ENCODE measurements at regions not wholly inside any gene's neighbourhood (a gene's known extent, or its start where the extent isn't known, plus 50 kb on each side); places are given as distances from the start of the nearest gene placed in this dataset.

DNA sequence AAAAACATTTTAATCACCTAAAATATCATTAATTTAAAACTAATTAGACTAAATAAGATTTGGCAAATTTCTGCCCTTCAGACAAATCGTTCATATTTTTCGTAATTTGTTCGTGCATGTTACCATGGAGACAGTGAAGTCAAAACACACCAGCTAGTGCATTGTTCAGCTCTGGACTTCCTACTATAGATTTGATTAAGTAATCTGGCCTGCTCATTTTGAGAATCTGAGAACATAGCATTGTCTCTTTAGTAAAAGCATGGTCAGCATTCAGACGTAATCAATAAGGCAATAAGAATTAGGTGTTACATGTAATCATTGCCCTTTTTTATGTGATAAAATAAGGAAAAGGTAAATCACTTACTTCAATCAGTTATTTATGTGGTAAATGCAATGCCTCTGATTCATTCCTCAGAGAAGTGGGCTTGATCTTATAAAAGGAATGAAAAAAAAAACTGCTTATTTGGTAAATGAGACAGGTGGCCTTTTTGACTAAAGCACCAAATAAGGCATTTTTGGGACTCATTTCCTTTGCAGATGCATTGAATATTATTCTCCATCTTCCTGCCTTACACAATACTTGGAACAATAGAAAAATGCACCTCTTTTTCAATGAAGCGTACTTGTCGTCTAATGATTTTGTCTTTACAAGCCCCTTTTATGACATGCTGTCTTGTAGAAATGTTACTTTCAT, 84.5 kb upstream of the FNDC3B start:
- in situ Hi-C loops (cut with MboI; ENCODE audit: low sequenced_read_pairs): no loop called here

DNA sequence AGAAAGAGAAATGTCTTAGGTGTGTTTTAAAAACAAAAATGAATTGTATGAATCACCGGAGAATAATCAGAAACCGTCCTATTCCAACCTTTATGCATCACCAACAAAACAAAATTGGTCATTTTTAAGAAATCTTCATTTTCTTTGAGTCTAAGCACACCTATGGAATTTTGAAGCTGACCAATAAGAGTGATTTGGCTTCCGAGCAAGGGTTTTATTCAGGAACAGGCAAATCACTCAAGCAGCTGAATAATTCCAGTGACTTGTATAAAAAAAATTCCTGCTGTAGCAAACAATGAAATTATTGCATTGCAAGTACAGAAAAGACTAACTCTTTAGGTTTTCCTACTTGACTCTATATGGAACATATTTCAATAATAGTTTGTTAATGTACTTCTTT, 83.8 kb upstream of the FNDC3B start:
- in situ Hi-C loops (cut with MboI; ENCODE audit: low sequenced_read_pairs): no loop called here

DNA sequence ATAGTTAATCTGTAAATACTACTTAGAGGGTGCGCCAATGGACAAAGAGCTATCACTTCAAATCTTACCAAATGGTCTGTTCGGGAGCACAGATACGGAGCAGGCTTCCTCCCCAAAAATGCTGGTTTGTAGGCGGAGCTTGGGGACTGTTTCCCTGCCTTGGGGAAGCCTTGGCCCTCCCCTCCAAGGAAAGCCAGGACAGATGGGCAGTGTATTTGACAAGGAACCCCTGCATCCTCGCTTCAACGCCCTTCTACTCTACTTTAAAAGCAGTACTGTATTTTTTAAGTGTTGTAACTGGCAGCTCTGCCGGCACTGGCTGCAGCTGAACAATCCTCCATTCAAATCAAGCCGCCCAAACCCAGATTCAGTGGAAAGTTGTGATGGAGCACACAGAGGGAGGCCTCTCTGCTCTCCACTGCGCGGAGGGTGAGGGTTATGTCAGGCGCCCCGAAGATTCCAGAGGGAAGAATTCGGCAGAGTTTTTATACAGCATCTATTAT, 83.1 kb upstream of the FNDC3B start:
- in situ Hi-C loops (cut with MboI; ENCODE audit: low sequenced_read_pairs): no loop called here

GRCh38 chr3:171956705-171957104, 82.7 kb upstream of the FNDC3B start:
- in situ Hi-C loops (cut with MboI; ENCODE audit: low sequenced_read_pairs): no loop called here

GRCh38 chr3:171959532-171960089, 79.8 kb upstream of the FNDC3B start:
- in situ Hi-C loops (cut with MboI; ENCODE audit: low sequenced_read_pairs): no loop called here

GRCh38 chr3:171960159-171960558, 79.2 kb upstream of the FNDC3B start:
- in situ Hi-C loops (cut with MboI; ENCODE audit: low sequenced_read_pairs): no loop called here

DNA sequence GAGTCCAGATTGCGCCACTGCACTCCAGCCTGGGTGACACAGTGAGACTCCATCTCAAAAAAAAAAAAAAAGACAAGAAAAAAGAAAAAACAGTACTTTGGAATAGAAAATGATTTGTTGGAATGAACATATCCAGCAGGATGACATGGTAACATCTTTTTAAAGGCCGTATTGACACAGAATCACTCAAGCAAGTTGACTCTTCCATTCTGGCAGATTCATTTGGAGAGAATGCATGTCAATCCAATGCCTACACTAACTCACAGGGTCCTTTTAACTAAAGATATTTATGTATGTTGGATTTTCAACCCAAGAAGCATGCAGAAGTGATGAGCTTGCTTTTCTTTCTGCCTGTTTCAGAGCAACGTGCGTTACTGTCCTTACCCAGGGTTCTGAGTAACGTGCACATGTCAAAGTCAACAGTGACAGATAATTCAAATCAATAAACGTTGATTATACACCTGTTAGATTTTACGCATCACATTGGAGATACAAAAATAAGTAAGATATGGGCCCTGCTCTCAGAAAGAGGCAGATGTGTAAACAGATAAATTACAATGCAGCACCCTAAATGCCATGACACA, 77.1 kb upstream of the FNDC3B start:
- in situ Hi-C loops (cut with MboI; ENCODE audit: low sequenced_read_pairs): no loop called here

- in situ Hi-C loops (cut with MboI; ENCODE audit: low sequenced_read_pairs): no loop called here
These were observed 75.8 kb upstream of the FNDC3B start for GRCh38 chr3:171963546-171963945.

GRCh38 chr3:171965067-171965712, 74.2 kb upstream of the FNDC3B start:
- in situ Hi-C loops (cut with MboI; ENCODE audit: low sequenced_read_pairs): no loop called here

GRCh38 chr3:171966533-171967136, 72.7 kb upstream of the FNDC3B start:
- in situ Hi-C loops (cut with MboI; ENCODE audit: low sequenced_read_pairs): no loop called here

- in situ Hi-C loops (cut with MboI; ENCODE audit: low sequenced_read_pairs): no loop called here
These were observed 72.1 kb upstream of the FNDC3B start for GRCh38 chr3:171967137-171967783.

DNA sequence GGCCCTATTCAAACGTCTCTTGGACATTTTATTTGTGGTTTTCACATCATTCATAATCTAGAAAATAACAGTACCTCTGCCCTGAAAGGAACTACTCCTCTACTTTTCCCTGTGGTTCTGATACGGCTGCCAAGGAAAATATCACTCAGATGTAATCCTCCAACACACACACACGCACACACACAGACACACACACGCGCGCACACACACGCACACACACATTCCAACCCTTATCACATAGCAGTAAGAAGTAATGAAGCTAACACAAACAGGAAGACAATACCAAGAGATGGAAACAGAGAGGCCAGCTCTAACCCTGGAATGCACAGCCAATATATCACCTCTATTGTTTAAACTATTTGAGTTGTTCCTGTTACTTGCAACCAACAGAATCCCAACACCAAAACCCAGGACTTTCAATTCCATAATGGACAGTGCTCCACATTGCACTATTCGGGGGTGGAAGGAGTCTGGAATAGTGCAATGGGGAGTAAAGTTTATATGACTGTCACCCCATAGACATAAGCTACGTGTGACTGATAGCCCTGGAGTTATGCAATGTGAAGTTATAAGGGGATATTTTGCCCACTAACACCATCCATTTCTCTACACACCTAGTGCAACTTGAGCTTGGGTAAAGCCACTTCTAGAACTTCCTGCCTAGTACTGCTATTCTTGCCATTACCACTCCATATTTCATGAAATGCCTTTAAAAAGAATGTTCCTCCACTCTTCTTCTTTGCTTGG, 71.3 kb upstream of the FNDC3B start:
- in situ Hi-C loops (cut with MboI; ENCODE audit: low sequenced_read_pairs): no loop called here

DNA sequence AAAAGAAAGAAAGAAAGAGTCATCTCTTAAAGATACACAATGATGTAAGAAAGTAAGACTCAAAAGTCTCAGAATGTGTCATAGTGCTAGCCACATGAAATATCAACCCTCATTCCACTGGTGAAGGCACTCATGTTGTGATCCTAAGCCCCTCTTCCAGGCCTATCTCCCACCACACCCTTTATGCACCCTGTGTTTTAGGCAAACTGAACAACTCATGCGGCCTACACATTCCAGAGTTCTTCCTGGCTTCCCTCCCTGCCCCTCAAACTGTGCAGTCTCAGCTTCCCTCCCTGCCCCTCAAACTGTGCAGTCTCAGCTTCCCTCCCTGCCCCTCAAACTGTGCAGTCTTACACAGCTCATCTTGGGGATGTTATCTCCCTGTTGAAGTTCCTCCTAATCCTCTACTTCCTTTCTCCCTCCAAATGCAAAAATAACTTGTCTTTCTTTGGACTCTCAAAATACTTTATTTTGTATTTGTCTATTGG, 69.0 kb upstream of the FNDC3B start:
- in situ Hi-C loops (cut with MboI; ENCODE audit: low sequenced_read_pairs): no loop called here

- in situ Hi-C loops (cut with MboI; ENCODE audit: low sequenced_read_pairs): no loop called here
These were observed 67.4 kb upstream of the FNDC3B start for GRCh38 chr3:171971919-171972514.

- in situ Hi-C loops (cut with MboI; ENCODE audit: low sequenced_read_pairs): no loop called here
These were observed 66.5 kb upstream of the FNDC3B start for GRCh38 chr3:171972871-171973348.

- in situ Hi-C loops (cut with MboI; ENCODE audit: low sequenced_read_pairs): no loop called here
These were observed 64.2 kb upstream of the FNDC3B start for GRCh38 chr3:171974986-171975837.

DNA sequence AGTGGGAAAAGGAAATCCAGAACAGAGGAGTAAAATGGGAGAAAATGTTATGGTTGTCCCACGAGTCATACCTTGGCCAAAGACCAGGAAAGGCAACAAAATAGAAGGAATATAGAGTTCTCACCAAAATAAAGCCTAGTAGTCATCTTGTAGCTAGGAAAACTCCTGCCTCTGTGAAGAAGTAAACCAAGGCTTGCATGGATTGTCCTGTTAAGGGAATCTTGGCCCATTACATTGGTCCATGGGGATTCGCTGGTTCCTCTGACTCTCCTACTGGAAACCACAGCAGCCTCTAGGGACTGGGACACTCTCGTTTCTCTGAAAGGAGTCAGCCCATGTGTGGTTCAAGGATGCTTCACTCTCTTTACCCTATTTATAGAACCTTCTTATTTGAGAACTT, 62.9 kb upstream of the FNDC3B start:
- in situ Hi-C loops (cut with MboI; ENCODE audit: low sequenced_read_pairs): no loop called here

DNA sequence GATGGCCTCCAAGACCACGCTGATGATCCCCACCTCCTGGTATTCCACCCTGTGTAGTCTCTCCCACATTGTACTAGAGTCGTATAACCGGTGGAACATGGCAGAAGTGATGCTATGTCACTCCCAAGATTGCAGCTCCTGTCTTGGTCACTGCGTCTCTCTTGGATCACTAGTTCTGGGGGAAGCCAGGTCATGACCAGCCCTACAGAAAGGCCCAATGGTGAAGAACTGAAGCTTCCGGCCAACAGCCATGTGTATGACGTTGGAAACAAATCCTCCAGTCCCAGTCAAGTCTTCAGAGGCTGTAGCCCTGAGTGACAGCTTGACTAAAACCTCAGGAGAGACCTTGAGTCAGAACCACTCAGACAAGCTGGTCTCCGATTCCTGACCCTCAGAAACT, 61.9 kb upstream of the FNDC3B start:
- in situ Hi-C loops (cut with MboI; ENCODE audit: low sequenced_read_pairs): no loop called here

GRCh38 chr3:171977860-171978259, 61.5 kb upstream of the FNDC3B start:
- in situ Hi-C loops (cut with MboI; ENCODE audit: low sequenced_read_pairs): no loop called here

All from HL-60/S4 (cell line).